RKO (cell line): ENCODE measurements at regions not wholly inside any gene's neighbourhood (a gene's known extent, or its start where the extent isn't known, plus 50 kb on each side); places are given as distances from the start of the nearest gene placed in this dataset.
"Not testable (repeated sequence)": the region's sequence is repeated elsewhere in the genome, so short reads cannot be mapped to it uniquely, and the experiment has no call there.

Experiments
- DNase-seq: peaks from one replicate; pipeline ENCODE4 v3.0.0-alpha.2; 2016; ENCODE audit warnings: low spot score

- DNase-seq: not testable (repeated sequence)
Measured at GRCh38 chr22:12541412-12542170, 2986.4 kb upstream of the OR11H1 start.

- not testable (repeated sequence) for DNase-seq
Measured at GRCh38 chr22:12553366-12553765, 2974.6 kb upstream of the OR11H1 start.

DNA sequence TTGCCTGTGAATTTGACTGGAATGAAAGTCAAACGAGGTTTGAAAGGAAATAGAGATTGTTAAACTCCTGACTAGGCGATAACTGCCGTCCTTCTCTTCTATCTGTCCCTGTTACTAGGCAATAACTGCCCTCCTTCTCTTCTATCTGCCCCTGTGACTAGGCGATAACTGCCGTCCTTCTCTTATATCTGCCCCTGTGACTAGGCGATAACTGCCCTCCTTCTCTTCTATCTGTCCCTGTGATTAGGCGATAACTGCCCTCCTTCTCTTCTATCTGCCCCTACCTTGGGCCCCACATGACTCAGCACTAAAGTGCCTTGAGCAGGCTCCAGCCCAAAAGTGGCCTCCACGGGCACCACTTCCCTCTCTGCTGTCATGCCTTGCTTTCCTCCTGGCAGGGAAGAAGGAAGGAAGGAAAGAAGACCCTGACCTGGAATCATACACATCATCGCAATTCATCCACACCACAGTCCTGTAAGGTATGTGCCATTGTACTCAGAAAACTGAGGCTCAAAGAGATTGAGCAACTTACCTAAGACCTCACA is 2973.3 kb upstream of the OR11H1 start:
- DNase-seq: not testable (repeated sequence)

DNA sequence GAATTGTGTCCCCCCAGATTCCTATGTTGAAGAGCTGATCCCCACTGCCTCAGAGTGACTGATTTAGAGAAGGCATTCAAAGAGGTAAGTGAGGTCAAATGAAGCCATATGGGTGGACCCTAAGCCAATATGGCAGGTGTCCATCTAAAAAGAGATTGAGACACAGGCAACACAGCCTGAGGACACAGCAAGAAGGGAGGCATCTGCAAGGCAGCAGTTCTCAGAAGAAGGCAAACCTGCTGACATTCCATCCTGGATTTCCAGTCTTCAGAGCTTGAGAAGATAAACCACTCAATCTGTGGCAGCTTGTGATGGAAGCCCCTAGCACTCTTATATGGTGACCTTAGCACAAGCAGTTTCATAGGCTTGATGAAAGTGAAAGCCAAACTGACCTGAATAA is 2956.5 kb upstream of the OR11H1 start:
- DNase-seq: not testable (repeated sequence)

DNA sequence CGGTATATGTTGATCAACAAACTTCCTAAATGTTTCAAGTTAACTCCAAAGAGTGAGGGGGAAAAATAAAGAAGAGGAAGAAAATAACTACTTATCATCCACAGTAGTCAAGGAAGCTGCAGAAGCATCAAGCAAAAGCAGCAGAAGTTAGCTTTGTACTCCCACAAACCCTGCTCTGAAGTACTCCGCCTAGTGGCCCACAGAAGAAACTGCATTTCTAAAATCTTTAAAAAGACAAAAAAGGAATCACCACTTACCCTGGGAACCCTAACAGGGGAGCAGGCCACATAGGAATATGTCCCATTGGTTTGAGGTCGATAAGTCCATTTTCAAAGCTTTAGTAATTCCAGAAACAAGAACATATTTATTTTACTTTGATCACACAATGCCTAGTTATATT is 2948.3 kb upstream of the OR11H1 start:
- DNase-seq: peak; percentile 46

GRCh38 chr22:12584457-12584856 is 2943.5 kb upstream of the OR11H1 start:
- not testable (repeated sequence) for DNase-seq

- DNase-seq: not testable (repeated sequence)
Measured at GRCh38 chr22:12584874-12585273, 2943.1 kb upstream of the OR11H1 start.

GRCh38 chr22:12595724-12596123 is 2932.3 kb upstream of the OR11H1 start:
- not testable (repeated sequence) for DNase-seq

- not testable (repeated sequence) for DNase-seq
Measured at GRCh38 chr22:12597778-12598177, 2930.2 kb upstream of the OR11H1 start.

GRCh38 chr22:12601510-12601869 is 2926.5 kb upstream of the OR11H1 start:
- DNase-seq: not testable (repeated sequence)

DNA sequence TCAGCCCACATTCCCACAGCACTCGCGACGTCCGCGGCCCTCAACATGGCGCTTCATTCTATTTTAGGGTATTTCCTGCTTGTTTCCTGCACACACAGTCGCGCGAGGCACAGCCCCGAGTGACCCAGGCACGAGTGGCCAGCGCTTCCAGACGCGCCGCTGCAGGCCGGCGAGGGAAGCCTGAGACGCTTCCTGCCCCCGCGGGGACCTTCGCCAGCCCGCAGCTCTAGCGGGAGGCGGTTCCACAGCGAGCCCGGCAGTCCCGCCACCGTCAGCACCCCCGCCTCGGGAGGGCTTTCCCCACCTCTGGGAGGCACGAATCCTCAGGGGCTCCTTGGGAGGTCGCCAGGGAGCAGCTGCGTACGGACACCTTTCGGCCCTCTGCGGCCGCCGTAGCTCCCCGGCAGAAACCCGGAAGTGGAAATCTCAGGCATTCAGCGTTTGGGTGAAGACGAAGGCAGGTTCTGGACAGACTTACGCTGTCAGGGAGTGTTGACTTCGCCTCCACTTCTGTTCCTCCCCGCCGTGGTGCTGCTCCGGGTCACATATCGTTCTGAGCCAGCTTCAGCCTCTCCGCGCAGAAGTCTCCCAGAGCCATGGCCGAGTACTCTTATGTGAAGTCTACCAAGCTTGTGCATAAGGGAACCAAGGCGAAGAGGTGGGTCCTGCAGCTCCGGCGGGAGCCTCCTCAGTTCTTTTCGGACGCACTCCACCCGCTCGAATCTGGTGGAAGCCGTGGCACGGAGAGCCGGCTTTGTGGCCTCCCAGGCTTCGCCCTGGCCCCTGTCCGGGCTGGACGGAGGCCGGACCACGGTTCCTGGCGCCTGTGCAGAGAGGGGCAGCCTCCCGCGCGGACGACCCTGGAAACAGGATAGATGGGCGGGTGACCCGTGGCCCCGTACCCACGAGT is 2925.9 kb upstream of the OR11H1 start:
- DNase-seq: no peak

DNA sequence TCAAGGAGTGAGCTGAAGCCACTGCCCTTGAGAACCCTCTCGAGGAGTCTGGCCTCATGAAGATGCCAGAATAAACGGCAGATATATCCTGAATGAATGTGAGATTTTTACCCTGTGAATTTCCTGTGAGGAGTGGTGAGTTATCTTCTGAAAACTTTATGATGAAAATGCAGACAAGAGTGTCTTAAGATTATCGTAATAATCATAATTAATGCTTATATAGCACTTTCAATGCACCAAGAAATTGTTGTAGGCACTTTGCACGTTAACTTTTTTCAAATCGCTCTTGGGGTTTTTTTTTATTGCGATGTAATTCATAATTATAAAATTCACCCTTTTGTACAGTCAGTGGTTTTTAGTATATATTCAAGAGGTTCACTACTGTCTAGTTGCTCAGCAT is 2924.6 kb upstream of the OR11H1 start:
- DNase-seq: not testable (repeated sequence)

- not testable (repeated sequence) for DNase-seq
Measured at GRCh38 chr22:12603833-12604232, 2924.2 kb upstream of the OR11H1 start.

DNA sequence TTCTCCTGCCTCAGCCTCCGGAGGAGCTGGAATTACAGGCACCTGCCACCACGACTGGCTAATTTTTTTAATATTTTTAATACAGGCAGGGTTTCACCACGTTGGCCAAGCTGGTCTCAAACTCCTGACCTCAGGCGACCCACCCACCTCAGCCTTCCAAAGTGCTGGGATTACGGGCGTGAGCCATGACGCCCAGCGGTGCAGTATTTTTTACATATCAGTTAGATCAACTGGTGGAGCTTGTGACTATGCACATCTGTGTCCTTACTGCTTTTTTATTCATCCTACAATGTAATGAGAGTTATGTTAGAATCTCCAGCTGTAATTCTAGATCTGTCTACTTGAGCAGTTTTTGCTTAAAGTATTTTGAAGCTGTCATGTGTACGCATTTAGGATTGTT is 2919.5 kb upstream of the OR11H1 start:
- DNase-seq: not testable (repeated sequence)

DNA sequence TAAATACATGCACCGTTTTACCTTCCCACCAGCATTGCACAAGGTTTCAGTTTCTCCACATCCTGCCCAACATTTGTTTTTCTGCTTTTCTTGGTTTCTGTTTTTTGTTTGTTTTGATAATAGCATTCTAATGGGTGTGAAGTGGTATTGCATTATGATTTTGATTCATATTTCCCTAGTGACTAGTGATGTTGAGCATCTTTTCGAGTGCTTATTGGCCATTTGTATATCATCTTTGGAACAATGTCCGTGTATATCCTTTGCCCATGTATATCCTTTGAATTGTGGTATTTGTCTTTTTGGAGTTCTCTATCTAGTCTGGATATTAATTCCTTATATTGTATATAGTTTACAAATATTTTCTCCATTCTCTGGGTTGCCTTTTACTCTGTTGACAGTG is 2914.8 kb upstream of the OR11H1 start:
- DNase-seq: no peak

- not testable (repeated sequence) for DNase-seq
Measured at GRCh38 chr22:12613907-12614306, 2914.1 kb upstream of the OR11H1 start.

DNA sequence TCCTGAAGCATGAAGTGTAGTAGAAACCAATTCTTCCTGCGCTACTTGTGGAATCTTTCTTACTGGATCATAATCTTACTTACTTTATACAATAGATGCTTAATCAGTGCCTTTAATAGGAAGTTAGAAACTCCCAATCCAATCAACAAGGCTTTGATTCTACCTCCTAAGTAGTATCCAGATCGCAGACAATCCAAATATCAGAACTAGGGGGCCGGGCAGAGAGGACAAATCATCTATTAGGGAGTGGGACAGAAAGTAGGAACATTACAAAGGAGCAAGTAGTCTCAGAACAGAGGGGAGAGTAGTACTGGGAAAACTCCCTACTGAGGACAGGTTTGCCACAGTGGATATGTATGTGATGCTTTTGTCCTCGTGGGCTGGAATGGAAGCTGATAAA is 2901.1 kb upstream of the OR11H1 start:
- not testable (repeated sequence) for DNase-seq

GRCh38 chr22:12629815-12630214 is 2898.2 kb upstream of the OR11H1 start:
- not testable (repeated sequence) for DNase-seq

- peak; percentile 24 for DNase-seq
Measured at GRCh38 chr22:12630965-12631364, 2897.0 kb upstream of the OR11H1 start.

DNA sequence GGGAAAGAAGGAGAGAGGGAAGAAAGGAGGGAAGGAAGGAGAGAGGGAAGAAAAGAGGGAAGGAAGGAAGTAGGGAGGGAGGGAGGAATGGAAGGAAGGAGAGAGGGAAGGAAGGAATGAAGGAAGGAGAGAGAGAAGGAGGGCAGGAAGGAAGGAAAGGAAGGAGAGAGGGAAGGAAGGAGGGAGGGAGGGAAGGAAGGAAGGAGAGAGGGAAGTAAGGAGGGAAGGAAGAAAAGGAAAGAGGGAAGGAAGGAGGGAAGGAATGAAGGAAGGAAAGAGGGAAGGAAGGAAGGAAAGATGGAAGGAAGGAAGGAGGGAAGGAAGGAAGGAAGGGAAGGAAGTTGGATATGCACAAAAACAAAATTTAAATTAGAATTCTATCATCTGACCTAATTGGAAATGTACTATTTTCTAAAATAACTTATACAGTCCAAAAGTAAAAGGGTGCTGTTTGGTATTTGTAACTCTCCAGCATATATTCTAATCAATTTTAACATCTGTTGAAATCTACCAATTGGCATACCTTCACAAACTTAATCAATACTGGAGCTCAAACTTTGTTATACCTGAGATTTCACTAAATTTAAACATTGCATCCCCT is 2890.3 kb upstream of the OR11H1 start:
- DNase-seq: not testable (repeated sequence)

- DNase-seq: not testable (repeated sequence)
Measured at GRCh38 chr22:12638319-12638718, 2889.7 kb upstream of the OR11H1 start.
